ENCODE measurements at regions not wholly inside any gene's neighbourhood (a gene's known extent, or its start where the extent isn't known, plus 50 kb on each side); places are given as distances from the start of the nearest gene placed in this dataset.

DNA sequence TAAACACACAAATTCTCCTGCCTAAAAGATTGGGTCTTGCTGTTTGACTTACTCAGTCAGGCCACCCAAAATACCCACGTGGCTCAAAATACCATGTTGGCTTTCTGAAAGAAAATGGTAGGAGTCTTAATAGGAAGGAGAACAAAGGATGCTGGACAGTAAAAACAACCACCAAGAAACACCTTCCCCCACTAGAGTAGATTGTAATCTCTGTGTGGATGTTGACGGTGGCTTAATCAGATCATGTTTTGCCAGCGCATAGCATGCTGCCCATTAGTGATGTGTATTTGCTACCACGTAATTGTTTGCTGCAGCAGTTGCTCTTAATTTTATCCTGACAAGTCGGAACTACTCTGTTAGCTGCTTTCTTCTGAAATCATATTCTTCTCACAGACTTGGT lies 1229.3 kb upstream of the SLC10A2 start:
- no peak overlapping the region for H2BK15ac ChIP-seq (ENCODE audit: low read length)
- H4K91ac ChIP-seq (replicated peaks; ENCODE audit: insufficient read length, low read length), result no peak overlapping the region
- H2BK20ac ChIP-seq (ENCODE audit: low read length), result no peak overlapping the region
- H3K14ac ChIP-seq (ENCODE audit: insufficient read length), result no peak overlapping the region
- no peak overlapping the region for H2AK5ac ChIP-seq (ENCODE audit: low read depth, low read length)
- no peak for FAIRE-seq
- ChIA-PET POLR2A (ENCODE audit: partially characterized antibody) (interaction anchor here (0.7 kb wide), 1 partner anchor 74 kb away, joined by 3 read pairs; no protein-coding TSS in a partner anchor), CTCF (ENCODE audit: partially characterized antibody) (interaction anchor here (0.6 kb wide), 1 partner anchor 328 kb away, joined by 4 read pairs; no protein-coding TSS in a partner anchor)
- H2BK5ac ChIP-seq (ENCODE audit: low read depth, low read length), result no peak overlapping the region
- peak overlapping the region; percentile 13; the same call in 1 of the 2 replicates for H2AFZ ChIP-seq (ENCODE audit: low read length)
- H2BK12ac ChIP-seq (ENCODE audit: low read depth, low read length), result no peak overlapping the region
- no peaks in the 10 kb centered on the region for H3K4me1 ChIP-seq (replicated peaks in 1 of 4; ENCODE audit: control insufficient read depth in 3 of 4, insufficient read depth in 4 of 4, low read length in 3 of 4)
- no peak overlapping the region for H3K23ac ChIP-seq (ENCODE audit: insufficient read length)
- H4K8ac ChIP-seq (ENCODE audit: extremely low read depth, insufficient read depth, low read length), result no peak overlapping the region
- H3K79me1 ChIP-seq (ENCODE audit: low read depth, low read length), result no peaks in the 10 kb centered on the region
- H2BK120ac ChIP-seq (replicated peaks; ENCODE audit: low read depth, low read length), result no peak overlapping the region
- no peak for TF ChIP-seq BRCA1 (IDR thresholded peaks at IDR 0.05; ENCODE audit: low read depth, low read length)
- no peak for TF ChIP-seq TCF12 (IDR thresholded peaks at IDR 0.05; ENCODE audit: low read depth, low read length)
- TF ChIP-seq CHD1 (IDR thresholded peaks at IDR 0.05; ENCODE audit: low read depth, low read length), result no peak
- no peak for TF ChIP-seq SP2 (IDR thresholded peaks at IDR 0.05; ENCODE audit: low read length)
- TF ChIP-seq SRF (IDR thresholded peaks at IDR 0.05; ENCODE audit: low read depth, low read length), result no peak
- no peak overlapping the region for H3K56ac ChIP-seq (replicated peaks; ENCODE audit: insufficient read length, low read depth, low read length)
- no peak overlapping the region for H3K4ac ChIP-seq (replicated peaks; ENCODE audit: insufficient read length, low read depth, low read length)
- no peaks in the 10 kb centered on the region for H3K23me2 ChIP-seq (ENCODE audit: low read depth, low read length)
- no peaks in the 10 kb centered on the region for H3K79me2 ChIP-seq (ENCODE audit: control insufficient read depth in 1 of 2, insufficient read depth in 2 of 2, low read length in 2 of 2)
- H3K4me3 ChIP-seq (ENCODE audit: extremely low read depth in 1 of 4, insufficient read depth in 2 of 4, low read depth in 3 of 4, low read length in 4 of 4), result no peak overlapping the region
- H4K20me1 ChIP-seq (replicated peaks in 1 of 2; ENCODE audit: control insufficient read depth in 1 of 2, insufficient read depth in 2 of 2, low read length in 2 of 2), result no peaks in the 10 kb centered on the region
- no peak overlapping the region for H3K18ac ChIP-seq (ENCODE audit: extremely low read depth, low read length)
- no peak overlapping the region for H4K5ac ChIP-seq (ENCODE audit: insufficient read length, low read depth, low read length)
- 88% methylated on average over 5 of the region's 5 CpGs; no CpG with 5 or more reads in 1 of the 2 experiments for WGBS, 2 experiments (ENCODE audit: extremely low coverage in 1 of 2, insufficient coverage in 1 of 2, insufficient read length in 1 of 2, insufficient replicate concordance in 2 of 2, low coverage in 1 of 2, low lambda C conversion rate in 2 of 2, missing lambda C conversion rate in 1 of 2)
- no peaks in the 10 kb centered on the region for H3K27me3 ChIP-seq (replicated peaks in 1 of 4; ENCODE audit: control insufficient read depth in 3 of 4, extremely low read depth in 1 of 4, insufficient read depth in 3 of 4, low read length in 3 of 4)
- H3K4me2 ChIP-seq (ENCODE audit: insufficient read depth in 1 of 2, low read depth in 2 of 2, low read length in 2 of 2), result no peak overlapping the region
- H3K9me3 ChIP-seq (ENCODE audit: insufficient read depth in 2 of 2, low read depth in 1 of 2, low read length in 1 of 2), result no peaks in the 10 kb centered on the region
- H3K36me3 ChIP-seq (ENCODE audit: control insufficient read depth in 2 of 4, insufficient read depth in 4 of 4, low read length in 3 of 4), result no peaks in the 10 kb centered on the region
- no peak overlapping the region for H3K9ac ChIP-seq (replicated peaks in 1 of 4; ENCODE audit: extremely low read depth in 1 of 4, low read depth in 3 of 4, low read length in 3 of 4)
- H3K27ac ChIP-seq (ENCODE audit: low read depth, low read length), result no peak overlapping the region
- no peak for DNase-seq (ENCODE audit: low read depth in 1 of 2, low spot score in 2 of 2)
